ENCODE measurements at regions not wholly inside any gene's neighbourhood (a gene's known extent, or its start where the extent isn't known, plus 50 kb on each side); places are given as distances from the start of the nearest gene placed in this dataset.

GRCh38 chr20:57843941-57844625 is 134.3 kb upstream of the PMEPA1 start:
- ATAC-seq (no peak), FAIRE-seq (no peak), DNase-seq (ENCODE audit: low read depth in 1 of 2, low spot score in 1 of 2) (no peak)
- ChIA-PET POLR2A (no interaction called here), CTCF (interaction anchor here (1.1 kb wide), 1 partner anchor 18 kb away, joined by 3 read pairs; no protein-coding TSS in a partner anchor)
- no peak overlapping the region for H3K4me2 ChIP-seq
- WGBS (ENCODE audit: missing lambda C conversion rate) = 91% methylated on average over 14 of the region's 14 CpGs
- TF ChIP-seq GATA3 (IDR thresholded peaks at IDR 0.05; ENCODE audit: borderline replicate concordance) = no peak
- TF ChIP-seq BHLHE40 (IDR thresholded peaks at IDR 0.05; ENCODE audit: low read depth, low read length) = no peak
- no peak for TF ChIP-seq KDM5A (IDR thresholded peaks at IDR 0.05)
- TF ChIP-seq BCL3 (IDR thresholded peaks at IDR 0.05) = no peak
- H3K9me3 ChIP-seq = no peaks in the 10 kb centered on the region
- no peaks in the 10 kb centered on the region for H3K4me1 ChIP-seq
- no peak overlapping the region for H3K27ac ChIP-seq
- H3K4me3 ChIP-seq = no peak overlapping the region

GRCh38 chr20:57842720-57843119 is 132.9 kb upstream of the PMEPA1 start:
- Histone ChIP-seq H3K4me3 (no peak overlapping the region), H3K27ac (peak overlapping the region in 1 of 2 experiments; percentile 23; a peak in 1 of 6 replicates), H3K4me2 (no peak overlapping the region), H3K9me3 (no peaks in the 10 kb centered on the region), H3K4me1 (no peaks in the 10 kb centered on the region)
- WGBS (ENCODE audit: missing lambda C conversion rate) = 70% methylated on average over 4 of the region's 4 CpGs
- ChIA-PET POLR2A (no interaction called here), CTCF (no interaction called here)
- FAIRE-seq (no peak), DNase-seq (ENCODE audit: low read depth in 1 of 2, low spot score in 1 of 2) (no peak), ATAC-seq (no peak)
- TF ChIP-seq REST (IDR thresholded peaks at IDR 0.05) = no peak
- TF ChIP-seq FOSL2 (IDR thresholded peaks at IDR 0.05) = no peak
- no peak for TF ChIP-seq FOSL2 (CRISPR knock-in tag; IDR thresholded peaks at IDR 0.05)
- TF ChIP-seq ELK1 (IDR thresholded peaks at IDR 0.05; ENCODE audit: low read depth, low read length) = no peak
- no peak for TF ChIP-seq FOXS1 (CRISPR knock-in tag; IDR thresholded peaks at IDR 0.05)
- no peak for TF ChIP-seq NPAS2 (CRISPR knock-in tag; IDR thresholded peaks at IDR 0.05; ENCODE audit: borderline replicate concordance)
- TF ChIP-seq RARB (CRISPR knock-in tag; IDR thresholded peaks at IDR 0.05) = no peak
- no peak for TF ChIP-seq ZFP36 (IDR thresholded peaks at IDR 0.05; ENCODE audit: borderline replicate concordance, partially characterized antibody)
- no peak for TF ChIP-seq MAX (IDR thresholded peaks at IDR 0.05)
- TF ChIP-seq FOSB (CRISPR knock-in tag; IDR thresholded peaks at IDR 0.05) = no peak

- CTCF ChIA-PET = interaction anchor here (1.1 to 1.6 kb wide), 2 partner anchors 26 to 32 kb away, joined by 3 read pairs; no protein-coding TSS in a partner anchor
- POLR2A ChIA-PET = no interaction called here
- 90% methylated on average over 11 of the region's 11 CpGs for WGBS (ENCODE audit: missing lambda C conversion rate)
- FAIRE-seq = no peak
- Histone ChIP-seq H3K4me2 (no peak overlapping the region), H3K4me3 (no peak overlapping the region), H3K4me1 (no peaks in the 10 kb centered on the region), H3K9me3 (no peaks in the 10 kb centered on the region), H3K27ac (no peak overlapping the region)
- TF ChIP-seq CTCF (IDR thresholded peaks at IDR 0.05) (no peak), NFE2L2 (conservative IDR thresholded peaks at IDR 0.05; ENCODE audit: low read length) (no peak), EHMT2 (IDR thresholded peaks at IDR 0.05; ENCODE audit: low read depth) (no peak), RFX5 (IDR thresholded peaks at IDR 0.05) (no peak), FOSL2 (IDR thresholded peaks at IDR 0.05) (no peak), FOSL2 (CRISPR knock-in tag; IDR thresholded peaks at IDR 0.05) (no peak), EHF (CRISPR knock-in tag; IDR thresholded peaks at IDR 0.05) (no peak), HOXB13 (CRISPR knock-in tag; IDR thresholded peaks at IDR 0.05; ENCODE audit: low read depth) (no peak), NPAS2 (CRISPR knock-in tag; IDR thresholded peaks at IDR 0.05; ENCODE audit: borderline replicate concordance) (no peak)
- no peak for DNase-seq (ENCODE audit: low read depth in 1 of 2, low spot score in 1 of 2)
- ATAC-seq = no peak
These were observed 131.6 kb upstream of the PMEPA1 start for GRCh38 chr20:57841297-57841866.

All from A549 (cell line).